AG10803 (cell line): ENCODE measurements at regions not wholly inside any gene's neighbourhood (a gene's known extent, or its start where the extent isn't known, plus 50 kb on each side); places are given as distances from the start of the nearest gene placed in this dataset.
"Not testable (repeated sequence)": the region's sequence is repeated elsewhere in the genome, so short reads cannot be mapped to it uniquely, and the experiment has no call there.

ENCODE experiments used
- DNase-seq: peaks from one replicate; pipeline ENCODE4 v3.0.0; 2010; ENCODE audit warnings: low read depth
- H3K4me3 ChIP-seq: 2 replicates; pipeline ENCODE4 v1.5.1; 2011; ENCODE audit warnings: mild to moderate bottlenecking, low read length, control low read depth
- TF ChIP-seq, protein P1 (sequence below): conservative IDR thresholded peaks from 2 replicates; pipeline ENCODE4 v1.5.1; 2011; ENCODE audit warnings: mild to moderate bottlenecking, low read length, control low read depth, inconsistent platforms

- no peak overlapping the region for H3K4me3 ChIP-seq
- no peak for DNase-seq
- TF ChIP-seq, protein P1, sequence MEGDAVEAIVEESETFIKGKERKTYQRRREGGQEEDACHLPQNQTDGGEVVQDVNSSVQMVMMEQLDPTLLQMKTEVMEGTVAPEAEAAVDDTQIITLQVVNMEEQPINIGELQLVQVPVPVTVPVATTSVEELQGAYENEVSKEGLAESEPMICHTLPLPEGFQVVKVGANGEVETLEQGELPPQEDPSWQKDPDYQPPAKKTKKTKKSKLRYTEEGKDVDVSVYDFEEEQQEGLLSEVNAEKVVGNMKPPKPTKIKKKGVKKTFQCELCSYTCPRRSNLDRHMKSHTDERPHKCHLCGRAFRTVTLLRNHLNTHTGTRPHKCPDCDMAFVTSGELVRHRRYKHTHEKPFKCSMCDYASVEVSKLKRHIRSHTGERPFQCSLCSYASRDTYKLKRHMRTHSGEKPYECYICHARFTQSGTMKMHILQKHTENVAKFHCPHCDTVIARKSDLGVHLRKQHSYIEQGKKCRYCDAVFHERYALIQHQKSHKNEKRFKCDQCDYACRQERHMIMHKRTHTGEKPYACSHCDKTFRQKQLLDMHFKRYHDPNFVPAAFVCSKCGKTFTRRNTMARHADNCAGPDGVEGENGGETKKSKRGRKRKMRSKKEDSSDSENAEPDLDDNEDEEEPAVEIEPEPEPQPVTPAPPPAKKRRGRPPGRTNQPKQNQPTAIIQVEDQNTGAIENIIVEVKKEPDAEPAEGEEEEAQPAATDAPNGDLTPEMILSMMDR = no peak
Observed at GRCh38 chrX:94288972-94289371, 615.0 kb downstream of the FAM133A start.

GRCh38 chrX:94302446-94302845 lies 628.4 kb downstream of the FAM133A start:
- TF ChIP-seq, protein P1 = no peak
- no peak overlapping the region for H3K4me3 ChIP-seq
- DNase-seq = no peak

DNA sequence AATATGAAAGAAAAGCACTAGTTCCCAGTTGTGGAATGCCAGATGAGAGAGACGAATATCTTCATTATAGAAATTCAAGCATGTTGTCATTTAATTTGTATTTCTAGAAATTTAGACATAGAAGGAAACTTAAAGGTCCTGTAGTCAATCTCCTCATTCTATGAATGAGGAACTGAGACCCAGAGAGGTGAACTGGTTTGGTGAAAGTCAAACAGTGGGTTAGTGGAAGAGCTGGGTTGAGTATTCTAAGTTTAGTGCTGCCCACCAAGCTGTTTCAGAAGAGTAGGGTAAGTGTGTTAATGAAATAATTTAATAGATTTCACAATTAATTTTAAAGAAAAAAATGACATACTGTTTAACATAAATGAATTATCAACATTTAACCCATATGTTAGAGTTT lies 655.2 kb downstream of the FAM133A start:
- DNase-seq = no peak
- no peak overlapping the region for H3K4me3 ChIP-seq
- TF ChIP-seq, protein P1 = no peak

- H3K4me3 ChIP-seq, DNase-seq: not testable (repeated sequence)
Observed at GRCh38 chrX:94341730-94342129, 667.7 kb downstream of the FAM133A start.

DNA sequence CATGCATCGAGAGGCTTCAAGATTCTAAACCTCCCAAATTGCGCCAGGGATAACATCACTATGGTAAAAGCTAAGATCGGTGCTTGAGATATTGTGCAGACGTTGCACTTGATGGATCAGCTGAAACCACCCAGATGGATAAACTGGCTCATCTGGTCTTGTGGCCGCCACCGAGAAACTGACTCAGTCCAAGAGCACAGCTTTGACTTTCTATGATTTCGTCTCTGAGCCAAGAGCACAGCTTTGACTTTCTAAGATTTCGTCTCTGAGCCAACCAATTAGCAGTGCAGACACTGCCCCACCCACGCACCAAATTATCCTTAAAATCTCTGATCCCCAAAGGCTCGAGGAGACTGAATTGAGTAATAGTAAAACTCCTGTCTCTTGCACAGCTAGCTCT lies 687.2 kb downstream of the FAM133A start:
- TF ChIP-seq, protein P1 = no peak
- H3K4me3 ChIP-seq = no peak overlapping the region
- DNase-seq = no peak

- TF ChIP-seq, protein P1 = no peak
- H3K4me3 ChIP-seq = no peak overlapping the region
- no peak for DNase-seq
Observed at GRCh38 chrX:94365736-94366135, 691.7 kb downstream of the FAM133A start.

- no peak overlapping the region for H3K4me3 ChIP-seq
- no peak for DNase-seq
- TF ChIP-seq, protein P1 = no peak
Observed at GRCh38 chrX:94366616-94367015, 692.6 kb downstream of the FAM133A start.

GRCh38 chrX:94389044-94389443 lies 715.0 kb downstream of the FAM133A start:
- no peak overlapping the region for H3K4me3 ChIP-seq
- TF ChIP-seq, protein P1 = no peak
- no peak for DNase-seq
